SK-N-MC (cell line): ENCODE measurements at regions not wholly inside any gene's neighbourhood (a gene's known extent, or its start where the extent isn't known, plus 50 kb on each side); places are given as distances from the start of the nearest gene placed in this dataset.

ENCODE experiments used
- EZH2 ChIP-seq: fragments of 200-600 bp; sonication (generic); IDR thresholded peaks from one replicate; pipeline ENCODE4 v1.6.1; 2017; ENCODE audit warnings: antibody characterized with exemption
- POLR2AphosphoS5 ChIP-seq: IDR thresholded peaks from 2 replicates; pipeline ENCODE4 v1.6.1; 2012; ENCODE audit warnings: mild to moderate bottlenecking, low read depth, low read length, borderline replicate concordance

DNA sequence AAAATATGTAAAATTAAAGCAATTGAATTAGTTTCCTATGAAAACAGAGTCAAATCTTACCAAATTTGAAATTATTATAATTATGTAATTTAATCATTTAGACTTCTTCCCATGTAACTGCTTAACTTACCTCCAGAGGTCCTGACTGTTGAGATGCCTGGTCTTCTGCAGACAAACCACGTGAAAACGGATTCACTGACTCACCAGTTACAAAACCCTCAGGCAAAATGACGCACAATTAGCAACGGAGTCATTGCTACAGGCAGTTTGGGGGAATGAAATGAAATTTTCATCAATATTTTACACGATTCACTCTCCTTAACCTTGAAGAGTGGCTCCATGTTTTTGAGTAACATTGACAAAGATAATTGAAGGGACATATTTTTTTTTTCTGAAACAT is 460.8 kb downstream of the MTRR start:
- TF ChIP-seq EZH2 = no peak
- TF ChIP-seq POLR2AphosphoS5 = no peak
